B cell (primary cell): ENCODE measurements at regions not wholly inside any gene's neighbourhood (a gene's known extent, or its start where the extent isn't known, plus 50 kb on each side); places are given as distances from the start of the nearest gene placed in this dataset.

Experiments used
- ATAC-seq: fragments of 200-7000 bp; cut with Tn5 transposase; one replicate; pipeline ENCODE4 v1.10.0; 2021; ENCODE audit warnings: low read depth, mild to moderate bottlenecking, moderate number of reproducible peaks, moderate library complexity
- CTCF ChIA-PET: fragments of 350-600 bp; sonication (Branson Sonifier 250); formaldehyde crosslinking; loops from one replicate; lab custom pipeline; 2021; ENCODE audit warnings: antibody characterized with exemption, inconsistent platforms; lab: Charles Lee
- POLR2A ChIA-PET: fragments of 350-600 bp; sonication (Branson Sonifier 250); formaldehyde crosslinking; loops from one replicate; lab custom pipeline; 2021; ENCODE audit warnings: antibody characterized with exemption; lab: Charles Lee
- DNase-seq: peaks from one replicate; pipeline ENCODE4 v3.0.0; 2013
- H2AFZ ChIP-seq: 2 replicates; pipeline ENCODE4 v1.6.1; 2012; ENCODE audit warnings: mild to moderate bottlenecking, low read depth, low read length; ENCODE audit not compliant: insufficient read depth, poor library complexity, severe bottlenecking
- H3K27ac ChIP-seq, 2 donors: 1 replicate in 1 of 2; 2 replicates in 1 of 2; pipeline ENCODE4 v1.5.1; 2012 to 2013; ENCODE audit warnings: low read length in 2 of 2, mild to moderate bottlenecking in 2 of 2, moderate library complexity in 1 of 2
- H3K27me3 ChIP-seq, 4 experiments: fragments of 200-600 bp in 1 of 4; sonication (generic) in 1 of 4; replicated peaks in 1 of 4; 1 replicate in 2 of 4; 2 replicates in 2 of 4; pipeline versions ENCODE4 v1.6.1 to v1.7.0; 2013 to 2016; ENCODE audit warnings: low read length in 3 of 4, mild to moderate bottlenecking in 2 of 4, mixed read lengths in 1 of 4, moderate library complexity in 1 of 4; ENCODE audit not compliant: insufficient read depth in 4 of 4, control insufficient read depth in 3 of 4; ENCODE audit errors: control extremely low read depth in 1 of 4
- H3K36me3 ChIP-seq, 2 experiments: replicated peaks in 1 of 2; 1 replicate in 1 of 2; 2 replicates in 1 of 2; pipeline versions ENCODE4 v1.6.1 to v1.7.1; 2013; ENCODE audit warnings: low read length in 1 of 2; ENCODE audit not compliant: insufficient read depth in 2 of 2, control insufficient read depth in 1 of 2; ENCODE audit errors: control extremely low read depth in 1 of 2, extremely low read depth in 1 of 2
- H3K4me1 ChIP-seq, 2 donors: fragments of 200-600 bp in 1 of 2; sonication (generic) in 1 of 2; 1 replicate in 1 of 2; 2 replicates in 1 of 2; pipeline versions ENCODE4 v1.5.1 to v1.6.1; 2013 to 2017; ENCODE audit warnings: low read length in 2 of 2; ENCODE audit not compliant: control insufficient read depth in 2 of 2, insufficient read depth in 2 of 2
- H3K4me2 ChIP-seq: replicated peaks from 2 replicates; pipeline ENCODE3; 2012; ENCODE audit warnings: mild to moderate bottlenecking, low read depth, low read length; ENCODE audit not compliant: poor library complexity, severe bottlenecking
- H3K4me3 ChIP-seq, 5 experiments: fragments of 200-600 bp in 1 of 5; sonication (generic) in 1 of 5; 1 replicate in 3 of 5; 2 replicates in 2 of 5; pipeline versions ENCODE4 v1.5.1 to v1.7.0; 2011 to 2016; ENCODE audit warnings: low read length in 4 of 5, mild to moderate bottlenecking in 4 of 5, low read depth in 2 of 5, control low read depth in 1 of 5, moderate library complexity in 1 of 5; ENCODE audit not compliant: insufficient read depth in 1 of 5; ENCODE audit errors: control extremely low read depth in 1 of 5, extremely low read depth in 1 of 5
- H3K79me2 ChIP-seq: fragments of 200-600 bp; sonication (generic); one replicate; pipeline ENCODE4 v1.6.0; 2016; ENCODE audit warnings: low read length; ENCODE audit not compliant: control insufficient read depth, insufficient read depth
- H3K9ac ChIP-seq: fragments of 200-600 bp; sonication (generic); 2 replicates; pipeline ENCODE4 v1.6.1; 2017; ENCODE audit warnings: mild to moderate bottlenecking, low read length, moderate library complexity
- H3K9me3 ChIP-seq, 3 donors: one replicate each; pipeline versions ENCODE4 v1.6.1 to v1.7.1; 2013; ENCODE audit warnings: low read length in 2 of 3; ENCODE audit not compliant: control insufficient read depth in 2 of 3, insufficient read depth in 1 of 3; ENCODE audit errors: control extremely low read depth in 1 of 3
- H4K20me1 ChIP-seq: 2 replicates; pipeline ENCODE4 v1.6.0; 2012; ENCODE audit warnings: mild to moderate bottlenecking, low read length; ENCODE audit not compliant: insufficient read depth, control insufficient read depth, poor library complexity, severe bottlenecking
- H3K27ac Mint-ChIP-seq: one replicate; pipeline ENCODE4 v1.8.0; 2021; ENCODE audit warnings: mixed read lengths
- H3K27me3 Mint-ChIP-seq: one replicate; pipeline ENCODE4 v1.8.0; 2021; ENCODE audit warnings: mixed read lengths
- H3K4me1 Mint-ChIP-seq: one replicate; pipeline ENCODE4 v1.8.0; 2021; ENCODE audit warnings: mixed read lengths
- H3K4me3 Mint-ChIP-seq: one replicate; pipeline ENCODE4 v1.8.0; 2021; ENCODE audit warnings: mixed read lengths
- H3K9me3 Mint-ChIP-seq: one replicate; pipeline ENCODE4 v1.8.0; 2022; ENCODE audit warnings: mixed read lengths; ENCODE audit not compliant: insufficient read depth
- EZH2 ChIP-seq: IDR thresholded peaks from 2 replicates; pipeline ENCODE4 v1.6.1; 2012; ENCODE audit warnings: borderline replicate concordance, low read depth, mild to moderate bottlenecking, moderate library complexity, low read length; ENCODE audit not compliant: insufficient read depth, poor library complexity, severe bottlenecking
- WGBS: methylation state at CpG from one replicate; pipeline ENCODE4 v1.1.5; 2013; ENCODE audit warnings: missing lambda C conversion rate; ENCODE audit not compliant: insufficient coverage; 5-methylcytosine and 5-hydroxymethylcytosine counted together
- intact Hi-C: fragments of 100-400 bp; cut with micrococcal nuclease; formaldehyde crosslinking; loops from one replicate; pipeline ENCODE4 v1.10.0; 2022
- TF ChIP-seq, protein P1 (sequence below): fragments of 200-600 bp; IDR thresholded peaks from one replicate; pipeline ENCODE4 v1.8.0; 2022; ENCODE audit warnings: antibody characterized with exemption, mild to moderate bottlenecking

DNA sequence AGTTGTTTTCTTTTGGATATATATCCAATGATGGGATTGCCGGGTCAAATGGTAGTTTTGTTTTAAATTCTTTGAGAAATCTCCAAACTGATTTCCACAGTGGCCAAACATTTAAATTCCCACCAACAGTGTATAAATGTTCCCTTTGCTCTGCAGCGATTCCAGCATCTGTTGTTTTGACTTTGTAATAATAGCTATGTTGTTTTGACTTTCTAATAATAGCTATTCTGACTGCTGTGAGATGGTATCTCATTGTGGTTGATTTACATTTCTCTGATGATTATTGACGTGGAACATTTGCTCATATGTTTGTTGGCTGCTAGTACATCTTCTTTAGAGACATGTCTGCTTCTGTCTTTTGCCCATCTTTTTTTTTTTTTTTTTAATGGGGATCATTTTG lies 332.2 kb upstream of the GBE1 start:
- no peak overlapping the region for H3K4me3 Mint-ChIP-seq
- Histone ChIP-seq H3K79me2 (no peaks in the 10 kb centered on the region), H3K27me3 (no peaks in the 10 kb centered on the region), H3K4me3 (no peak overlapping the region), H4K20me1 (no peaks in the 10 kb centered on the region), H3K36me3 (no peaks in the 10 kb centered on the region), H3K4me1 (no peaks in the 10 kb centered on the region), H3K27ac (no peak overlapping the region), H3K9ac (no peak overlapping the region), H2AFZ (no peak overlapping the region), H3K9me3 (no peaks in the 10 kb centered on the region), H3K4me2 (no peak overlapping the region)
- DNase-seq (no peak), ATAC-seq (no peak)
- ChIA-PET POLR2A (no interaction called here), CTCF (no interaction called here)
- peaks cover 2% of the 10 kb centered on the region for H3K9me3 Mint-ChIP-seq
- intact Hi-C loops = no loop called here
- no CpG with 5 or more reads among the region's 3 CpGs for WGBS
- H3K4me1 Mint-ChIP-seq = peaks cover 2% of the 10 kb centered on the region
- H3K27ac Mint-ChIP-seq = no peak overlapping the region
- no peaks in the 10 kb centered on the region for H3K27me3 Mint-ChIP-seq
- no peak for TF ChIP-seq EZH2
- TF ChIP-seq, protein P1, sequence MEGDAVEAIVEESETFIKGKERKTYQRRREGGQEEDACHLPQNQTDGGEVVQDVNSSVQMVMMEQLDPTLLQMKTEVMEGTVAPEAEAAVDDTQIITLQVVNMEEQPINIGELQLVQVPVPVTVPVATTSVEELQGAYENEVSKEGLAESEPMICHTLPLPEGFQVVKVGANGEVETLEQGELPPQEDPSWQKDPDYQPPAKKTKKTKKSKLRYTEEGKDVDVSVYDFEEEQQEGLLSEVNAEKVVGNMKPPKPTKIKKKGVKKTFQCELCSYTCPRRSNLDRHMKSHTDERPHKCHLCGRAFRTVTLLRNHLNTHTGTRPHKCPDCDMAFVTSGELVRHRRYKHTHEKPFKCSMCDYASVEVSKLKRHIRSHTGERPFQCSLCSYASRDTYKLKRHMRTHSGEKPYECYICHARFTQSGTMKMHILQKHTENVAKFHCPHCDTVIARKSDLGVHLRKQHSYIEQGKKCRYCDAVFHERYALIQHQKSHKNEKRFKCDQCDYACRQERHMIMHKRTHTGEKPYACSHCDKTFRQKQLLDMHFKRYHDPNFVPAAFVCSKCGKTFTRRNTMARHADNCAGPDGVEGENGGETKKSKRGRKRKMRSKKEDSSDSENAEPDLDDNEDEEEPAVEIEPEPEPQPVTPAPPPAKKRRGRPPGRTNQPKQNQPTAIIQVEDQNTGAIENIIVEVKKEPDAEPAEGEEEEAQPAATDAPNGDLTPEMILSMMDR = no peak

DNA sequence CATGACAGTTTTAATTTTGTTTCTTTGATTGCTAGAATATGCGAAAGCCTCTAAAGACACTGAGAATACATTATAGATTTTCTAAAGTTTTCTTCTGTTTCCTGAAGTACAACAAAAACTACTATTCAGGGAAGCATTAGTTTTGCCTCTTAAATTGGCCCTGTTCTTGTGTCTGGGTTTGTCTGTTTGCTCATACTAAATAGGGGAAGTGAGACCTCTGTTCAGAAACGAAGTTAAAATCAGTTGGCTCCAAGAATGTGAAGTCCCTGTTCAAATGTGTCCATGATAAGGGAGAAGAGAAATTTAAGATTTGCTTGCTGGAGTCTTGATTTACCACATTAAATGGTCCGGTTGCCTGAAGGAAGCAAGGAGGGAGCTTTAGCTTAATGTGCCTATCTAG lies 327.3 kb upstream of the GBE1 start:
- no peak overlapping the region for H3K27ac Mint-ChIP-seq
- no peak overlapping the region for H3K4me3 Mint-ChIP-seq
- peaks cover 3% of the 10 kb centered on the region for H3K27me3 Mint-ChIP-seq
- ATAC-seq (no peak), DNase-seq (no peak)
- H3K27ac ChIP-seq = no peak overlapping the region
- H3K9me3 ChIP-seq = no peaks in the 10 kb centered on the region
- peaks cover 1% of the 10 kb centered on the region for H3K9me3 Mint-ChIP-seq
- no peak overlapping the region for H3K4me2 ChIP-seq
- intact Hi-C loops = no loop called here
- no peaks in the 10 kb centered on the region for H3K36me3 ChIP-seq
- no peaks in the 10 kb centered on the region for H3K27me3 ChIP-seq
- WGBS = 0% methylated on average over 1 of the region's 3 CpGs
- no peaks in the 10 kb centered on the region for H4K20me1 ChIP-seq
- peaks cover 2% of the 10 kb centered on the region for H3K4me1 Mint-ChIP-seq
- ChIA-PET POLR2A (no interaction called here), CTCF (no interaction called here)
- H3K4me1 ChIP-seq = no peaks in the 10 kb centered on the region
- TF ChIP-seq EZH2 = no peak
- TF ChIP-seq, protein P1 = no peak
- no peak overlapping the region for H3K4me3 ChIP-seq
- H3K79me2 ChIP-seq = no peaks in the 10 kb centered on the region
- no peak overlapping the region for H3K9ac ChIP-seq
- no peak overlapping the region for H2AFZ ChIP-seq
